Stomach (tissue), 8 donors: ENCODE measurements at regions not wholly inside any gene's neighbourhood (a gene's known extent, or its start where the extent isn't known, plus 50 kb on each side); places are given as distances from the start of the nearest gene placed in this dataset.

ENCODE experiments used
- DNase-seq, 2 donors: peaks; one replicate each; pipeline versions ENCODE4 v3.0.0 to v3.0.0-alpha.2; 2013 to 2019
- H3K27ac ChIP-seq, 5 donors: fragments of 200-600 bp in 4 of 5; sonication (generic) in 4 of 5; one replicate each; pipeline ENCODE4 v1.5.1; 2013 to 2019; ENCODE audit warnings: mild to moderate bottlenecking in 1 of 5, moderate library complexity in 1 of 5
- H3K27me3 ChIP-seq, 3 donors: fragments of 200-600 bp; sonication (generic); one replicate each; pipeline ENCODE4 v1.5.1; 2017 to 2019; ENCODE audit warnings: mixed run types in 1 of 3
- H3K36me3 ChIP-seq, 4 donors: fragments of 200-600 bp; sonication (generic); 1 replicate in 3 of 4; 2 replicates in 1 of 4; pipeline ENCODE4 v1.5.1; 2016 to 2019
- H3K4me1 ChIP-seq, 4 donors: fragments of 200-600 bp; sonication (generic); one replicate each; pipeline ENCODE4 v1.5.1; 2016 to 2019
- H3K4me3 ChIP-seq, 4 donors: fragments of 200-600 bp; sonication (generic) in 3 of 4; one replicate each; pipeline ENCODE4 v1.5.1; 2016 to 2019; ENCODE audit warnings: mild to moderate bottlenecking in 1 of 4
- H3K9me3 ChIP-seq, 4 donors: fragments of 200-600 bp; sonication (generic); one replicate each; pipeline ENCODE4 v1.5.1; 2016 to 2019
- EP300 ChIP-seq: sonication (generic); formaldehyde crosslinking; IDR thresholded peaks from one replicate; pipeline ENCODE4 v1.6.1; 2017; ENCODE audit warnings: antibody characterized with exemption
- POLR2A ChIP-seq, 4 donors: fragments of 450-650 bp; IDR thresholded peaks; one replicate each; pipeline ENCODE4 v1.6.1; 2016; ENCODE audit warnings: antibody characterized with exemption in 4 of 4, control low read depth in 2 of 4, mild to moderate bottlenecking in 1 of 4, moderate library complexity in 1 of 4
- POLR2AphosphoS5 ChIP-seq, 3 donors: sonication (generic); formaldehyde crosslinking; IDR thresholded peaks; one replicate each; pipeline ENCODE4 v1.6.1; 2016; ENCODE audit warnings: antibody characterized with exemption in 3 of 3
- WGBS, 5 donors: extraction: QIAGEN DNeasy Blood & Tissue Kit in 3 of 5; methylation state at CpG; one replicate each; pipeline versions ENCODE4 v1.1.5 to v1.1.7; 2013 to 2018; 5-methylcytosine and 5-hydroxymethylcytosine counted together
- intact Hi-C: fragments of 100-400 bp; cut with DNase I; formaldehyde crosslinking; loops from one replicate; pipeline ENCODE4 v1.15.1; 2023; ENCODE audit warnings: low total_unique reads
- TF ChIP-seq, protein P1 (sequence below), 7 experiments: fragments of 450-650 bp in 4 of 7; fragments of 200-600 bp in 3 of 7; sonication (generic) in 3 of 7; IDR thresholded peaks; one replicate each; pipeline ENCODE4 v1.5.1; 2016 to 2019; ENCODE audit warnings: antibody characterized with exemption in 7 of 7, control low read depth in 2 of 7, mild to moderate bottlenecking in 1 of 7
- donor health status: healthy with polysubstance abuse.
- donor health status: Bipolar disorder and iron deficiency.
- donor health status: healthy.

DNA sequence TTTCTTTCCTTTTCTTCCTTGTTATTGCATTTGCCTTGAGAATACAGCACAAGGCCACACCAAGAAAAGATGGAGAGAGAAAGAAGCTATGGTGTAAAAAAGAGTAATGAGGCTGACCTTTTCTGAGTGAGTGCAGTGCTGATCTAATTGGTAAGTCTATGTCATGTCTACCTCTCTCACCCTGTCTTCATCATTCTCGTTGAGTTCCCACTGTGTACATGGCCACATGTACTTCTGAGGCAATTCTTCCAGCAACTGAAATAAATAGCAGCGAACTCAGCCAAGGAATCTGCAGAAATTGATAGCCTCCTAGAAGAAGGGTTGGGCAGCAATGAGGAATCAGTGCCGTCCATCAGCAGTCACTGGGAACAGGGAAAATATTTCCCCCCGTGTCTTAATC is 367.2 kb upstream of the SPTLC3 start:
- TF ChIP-seq, protein P1, sequence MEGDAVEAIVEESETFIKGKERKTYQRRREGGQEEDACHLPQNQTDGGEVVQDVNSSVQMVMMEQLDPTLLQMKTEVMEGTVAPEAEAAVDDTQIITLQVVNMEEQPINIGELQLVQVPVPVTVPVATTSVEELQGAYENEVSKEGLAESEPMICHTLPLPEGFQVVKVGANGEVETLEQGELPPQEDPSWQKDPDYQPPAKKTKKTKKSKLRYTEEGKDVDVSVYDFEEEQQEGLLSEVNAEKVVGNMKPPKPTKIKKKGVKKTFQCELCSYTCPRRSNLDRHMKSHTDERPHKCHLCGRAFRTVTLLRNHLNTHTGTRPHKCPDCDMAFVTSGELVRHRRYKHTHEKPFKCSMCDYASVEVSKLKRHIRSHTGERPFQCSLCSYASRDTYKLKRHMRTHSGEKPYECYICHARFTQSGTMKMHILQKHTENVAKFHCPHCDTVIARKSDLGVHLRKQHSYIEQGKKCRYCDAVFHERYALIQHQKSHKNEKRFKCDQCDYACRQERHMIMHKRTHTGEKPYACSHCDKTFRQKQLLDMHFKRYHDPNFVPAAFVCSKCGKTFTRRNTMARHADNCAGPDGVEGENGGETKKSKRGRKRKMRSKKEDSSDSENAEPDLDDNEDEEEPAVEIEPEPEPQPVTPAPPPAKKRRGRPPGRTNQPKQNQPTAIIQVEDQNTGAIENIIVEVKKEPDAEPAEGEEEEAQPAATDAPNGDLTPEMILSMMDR (IDR thresholded peaks at IDR 0.05): no peak
- TF ChIP-seq POLR2AphosphoS5 (IDR thresholded peaks at IDR 0.05) (no peak), POLR2A (IDR thresholded peaks at IDR 0.05) (no peak), EP300 (no peak)
- 41 to 73% (median 49%) methylated on average over 4 of the region's 4 CpGs for WGBS, 5 donors
- H3K27me3 ChIP-seq: no peaks in the 10 kb centered on the region
- intact Hi-C loops: no loop called here
- no peak overlapping the region for H3K4me3 ChIP-seq
- H3K9me3 ChIP-seq: peaks cover 0 to 4% (median 0%) of the 10 kb centered on the region in 4 donors
- no peak for DNase-seq
- H3K27ac ChIP-seq: no peak overlapping the region
- no peaks in the 10 kb centered on the region for H3K4me1 ChIP-seq
- H3K36me3 ChIP-seq: no peaks in the 10 kb centered on the region

DNA sequence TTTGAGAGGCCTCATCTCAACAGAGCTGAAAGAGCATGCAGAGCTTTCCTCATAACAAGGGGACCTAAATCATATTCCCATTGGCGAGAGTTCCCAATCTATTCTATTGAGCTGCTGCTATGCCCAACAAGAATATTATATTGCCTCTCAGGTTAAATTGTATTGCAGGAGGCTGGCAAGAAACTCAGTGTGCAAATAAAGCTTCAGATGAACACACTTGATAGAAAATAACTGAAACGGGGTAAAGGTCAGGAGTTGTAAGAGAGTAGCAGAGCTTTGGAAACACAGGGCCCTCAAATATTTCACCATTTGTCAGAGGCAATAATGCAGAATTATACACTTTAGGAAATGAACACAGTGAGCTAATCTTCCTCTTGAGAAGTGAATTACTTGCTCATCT is 364.3 kb upstream of the SPTLC3 start:
- no peaks in the 10 kb centered on the region for H3K9me3 ChIP-seq
- no peak overlapping the region for H3K27ac ChIP-seq
- H3K4me1 ChIP-seq: no peaks in the 10 kb centered on the region
- TF ChIP-seq, protein P1 (IDR thresholded peaks at IDR 0.05): no peak
- no peak for TF ChIP-seq POLR2AphosphoS5 (IDR thresholded peaks at IDR 0.05)
- no peak for TF ChIP-seq EP300
- no peak for TF ChIP-seq POLR2A (IDR thresholded peaks at IDR 0.05)
- H3K27me3 ChIP-seq: no peaks in the 10 kb centered on the region
- no peaks in the 10 kb centered on the region for H3K36me3 ChIP-seq
- no peak for DNase-seq
- no peak overlapping the region for H3K4me3 ChIP-seq
- intact Hi-C loops: no loop called here
- WGBS, 5 donors: 60 to 77% (median 64%) methylated on average over 2 of the region's 2 CpGs

DNA sequence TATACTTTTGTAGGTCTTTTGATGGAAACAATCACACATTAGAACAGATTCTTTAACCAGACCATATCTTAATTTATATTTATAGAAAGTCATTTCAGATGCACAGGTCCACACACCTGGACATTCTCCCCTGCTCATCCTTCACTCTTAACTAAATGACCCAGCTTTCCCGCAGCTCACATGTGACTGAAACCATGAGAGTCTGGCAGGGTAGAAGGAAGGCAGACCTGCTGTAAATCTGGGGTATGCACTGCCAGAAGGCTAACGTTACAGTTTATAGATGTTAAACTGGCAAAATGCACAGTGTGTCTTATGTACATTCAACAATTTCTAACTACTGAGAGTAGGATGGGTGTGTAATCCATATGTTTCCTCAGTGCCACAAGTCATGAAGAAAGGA is 359.5 kb upstream of the SPTLC3 start:
- TF ChIP-seq, protein P1 (IDR thresholded peaks at IDR 0.05): no peak
- TF ChIP-seq POLR2AphosphoS5 (IDR thresholded peaks at IDR 0.05) (no peak), EP300 (no peak), POLR2A (IDR thresholded peaks at IDR 0.05) (no peak)
- WGBS, 5 donors: 61 to 78% (median 74%) methylated on average over 2 of the region's 2 CpGs

DNA sequence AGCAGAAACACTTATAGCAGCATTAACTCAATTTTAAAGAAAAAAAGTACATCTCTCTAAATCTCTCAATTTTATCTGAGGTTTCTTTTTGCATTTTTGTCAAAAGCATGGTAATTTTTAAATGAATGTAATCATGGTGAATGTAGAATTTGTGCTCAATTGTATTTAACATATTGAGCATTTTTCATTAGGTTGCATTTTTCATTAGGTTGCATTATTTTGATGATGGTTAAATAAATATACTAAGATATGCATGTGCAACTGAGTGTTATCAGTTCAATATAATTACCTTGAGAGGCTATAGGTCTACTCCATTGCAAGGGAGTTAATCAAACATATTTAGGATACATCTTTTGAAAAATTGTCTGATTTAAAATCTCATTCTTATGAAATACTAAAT is 355.1 kb upstream of the SPTLC3 start:
- intact Hi-C loops: no loop called here
- no peak overlapping the region for H3K27ac ChIP-seq
- no peaks in the 10 kb centered on the region for H3K4me1 ChIP-seq

More for the DNA sequence above, 359.5 kb upstream of the SPTLC3 start:
- intact Hi-C loops: no loop called here
- no peak overlapping the region for H3K4me3 ChIP-seq
- no peaks in the 10 kb centered on the region for H3K36me3 ChIP-seq
- DNase-seq: no peak
- no peaks in the 10 kb centered on the region for H3K27me3 ChIP-seq
- H3K4me1 ChIP-seq: no peaks in the 10 kb centered on the region
- no peaks in the 10 kb centered on the region for H3K9me3 ChIP-seq
- no peak overlapping the region for H3K27ac ChIP-seq

More for the DNA sequence above, 355.1 kb upstream of the SPTLC3 start:
- no peaks in the 10 kb centered on the region for H3K36me3 ChIP-seq
- no peak for DNase-seq
- TF ChIP-seq, protein P1 (IDR thresholded peaks at IDR 0.05): no peak
- TF ChIP-seq EP300 (no peak), POLR2AphosphoS5 (IDR thresholded peaks at IDR 0.05) (no peak), POLR2A (IDR thresholded peaks at IDR 0.05) (no peak)
- H3K27me3 ChIP-seq: no peaks in the 10 kb centered on the region
- no peaks in the 10 kb centered on the region for H3K9me3 ChIP-seq
- H3K4me3 ChIP-seq: no peak overlapping the region
